SH-SY5Y (cell line): ENCODE measurements at regions not wholly inside any gene's neighbourhood (a gene's known extent, or its start where the extent isn't known, plus 50 kb on each side); places are given as distances from the start of the nearest gene placed in this dataset.

Source experiments
- GATA2 ChIP-seq: IDR thresholded peaks from 2 replicates; pipeline ENCODE4 v1.6.1; 2011; ENCODE audit warnings: mild to moderate bottlenecking, low read depth, low read length
- GATA3 ChIP-seq: IDR thresholded peaks from 2 replicates; pipeline ENCODE4 v1.6.1; 2011; ENCODE audit warnings: low read depth, mild to moderate bottlenecking, low read length, moderate library complexity

- TF ChIP-seq GATA3 (no peak), GATA2 (no peak)
Measured at GRCh38 chr14:54232735-54233134, 164.1 kb upstream of the CDKN3 start.
